ENCODE measurements at regions not wholly inside any gene's neighbourhood (a gene's known extent, or its start where the extent isn't known, plus 50 kb on each side); places are given as distances from the start of the nearest gene placed in this dataset.
"Not testable (repeated sequence)": the region's sequence is repeated elsewhere in the genome, so short reads cannot be mapped to it uniquely, and the experiment has no call there.

DNA sequence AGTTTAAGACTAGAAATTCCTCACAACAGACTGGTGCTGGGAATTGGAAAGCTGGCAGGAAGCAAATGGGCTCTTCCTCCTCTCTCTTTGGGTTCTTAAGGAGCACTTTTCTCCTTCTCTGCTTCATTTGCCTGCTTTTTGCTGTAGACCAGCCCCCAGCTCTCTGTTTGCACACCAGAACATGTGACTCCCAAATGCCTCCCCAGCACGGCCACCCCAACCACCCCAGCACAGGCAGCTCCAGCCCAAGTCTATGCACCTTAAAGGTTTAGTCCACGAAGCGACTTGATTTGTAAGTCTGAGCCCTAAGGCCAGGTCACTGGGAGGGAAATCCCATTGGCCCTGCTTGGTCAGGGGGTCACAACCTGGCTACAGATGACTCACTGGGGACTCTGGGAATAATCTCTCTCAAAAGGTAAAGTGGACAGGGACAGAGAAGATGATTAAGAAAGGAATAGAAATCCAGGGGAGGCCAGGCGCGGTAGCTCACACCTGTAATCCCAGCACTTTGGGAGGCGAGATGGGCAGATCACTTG is 377.8 kb upstream of the PROK2 start:
- H3K4me3 ChIP-seq: no peak overlapping the region
- H3K27ac ChIP-seq (replicated peaks in 1 of 4): peak overlapping the region in 3 of 4 donors; percentile 15 to 66 (median 37)
- H3K27me3 ChIP-seq: no peaks in the 10 kb centered on the region
- intact Hi-C loops (cut with DNase I): no loop called here
- TF ChIP-seq EP300 (IDR thresholded peaks at IDR 0.05) (no peak), POLR2AphosphoS5 (IDR thresholded peaks at IDR 0.05) (no peak), POLR2A (IDR thresholded peaks at IDR 0.05; ENCODE audit: low read depth) (no peak)
- TF ChIP-seq, protein P1, sequence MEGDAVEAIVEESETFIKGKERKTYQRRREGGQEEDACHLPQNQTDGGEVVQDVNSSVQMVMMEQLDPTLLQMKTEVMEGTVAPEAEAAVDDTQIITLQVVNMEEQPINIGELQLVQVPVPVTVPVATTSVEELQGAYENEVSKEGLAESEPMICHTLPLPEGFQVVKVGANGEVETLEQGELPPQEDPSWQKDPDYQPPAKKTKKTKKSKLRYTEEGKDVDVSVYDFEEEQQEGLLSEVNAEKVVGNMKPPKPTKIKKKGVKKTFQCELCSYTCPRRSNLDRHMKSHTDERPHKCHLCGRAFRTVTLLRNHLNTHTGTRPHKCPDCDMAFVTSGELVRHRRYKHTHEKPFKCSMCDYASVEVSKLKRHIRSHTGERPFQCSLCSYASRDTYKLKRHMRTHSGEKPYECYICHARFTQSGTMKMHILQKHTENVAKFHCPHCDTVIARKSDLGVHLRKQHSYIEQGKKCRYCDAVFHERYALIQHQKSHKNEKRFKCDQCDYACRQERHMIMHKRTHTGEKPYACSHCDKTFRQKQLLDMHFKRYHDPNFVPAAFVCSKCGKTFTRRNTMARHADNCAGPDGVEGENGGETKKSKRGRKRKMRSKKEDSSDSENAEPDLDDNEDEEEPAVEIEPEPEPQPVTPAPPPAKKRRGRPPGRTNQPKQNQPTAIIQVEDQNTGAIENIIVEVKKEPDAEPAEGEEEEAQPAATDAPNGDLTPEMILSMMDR (IDR thresholded peaks at IDR 0.05): no peak
- DNase-seq (ENCODE audit: extremely low spot score): no peak
- no peaks in the 10 kb centered on the region for H3K36me3 ChIP-seq
- H3K9me3 ChIP-seq: no peaks in the 10 kb centered on the region
- H3K4me1 ChIP-seq: peaks cover 0 to 15% (median 13%) of the 10 kb centered on the region in 4 donors
- WGBS: 95% methylated on average over 6 of the region's 6 CpGs

DNA sequence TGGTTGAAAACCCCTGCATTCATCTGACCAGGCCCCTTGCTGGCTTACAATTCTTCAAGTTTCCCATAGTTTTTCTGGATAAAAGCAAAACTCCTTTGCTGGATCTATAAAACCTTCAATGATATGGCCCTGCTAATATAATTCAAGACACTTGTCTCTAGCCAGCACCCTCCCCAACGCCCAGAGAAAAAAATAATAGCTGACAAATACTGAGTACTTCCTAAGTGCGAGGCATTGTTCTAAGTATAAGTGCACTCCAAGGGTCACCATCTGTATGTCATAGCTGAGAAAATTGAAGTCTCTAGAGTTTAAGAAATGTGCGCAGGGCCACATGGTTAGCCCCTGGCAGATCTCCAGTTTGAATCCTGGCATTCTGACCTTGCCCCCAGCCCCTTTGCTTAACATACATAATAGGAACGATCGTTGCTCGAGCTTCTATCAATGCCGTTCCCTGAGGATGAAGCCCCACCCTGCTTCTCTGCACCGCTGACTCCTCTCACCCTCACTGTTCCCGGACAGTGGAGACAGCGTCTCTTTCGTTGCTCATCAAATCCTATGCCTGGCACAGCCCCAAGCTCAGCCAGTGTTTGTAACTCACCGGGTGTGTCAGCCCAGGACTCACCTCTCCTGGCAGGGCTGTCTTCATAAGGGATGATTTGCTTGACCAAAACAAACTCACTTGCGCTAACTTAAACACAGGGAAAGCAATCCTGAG is 377.1 kb upstream of the PROK2 start:
- intact Hi-C loops (cut with DNase I): no loop called here
- no peak for DNase-seq (ENCODE audit: extremely low spot score)
- H3K36me3 ChIP-seq: no peaks in the 10 kb centered on the region
- 47% methylated on average over 10 of the region's 13 CpGs for WGBS
- H3K27me3 ChIP-seq: no peaks in the 10 kb centered on the region
- H3K27ac ChIP-seq (replicated peaks in 1 of 4): peak overlapping the region in 3 of 4 donors; percentile 15 to 66 (median 37)
- TF ChIP-seq POLR2AphosphoS5 (IDR thresholded peaks at IDR 0.05): no peak
- TF ChIP-seq POLR2A (IDR thresholded peaks at IDR 0.05; ENCODE audit: low read depth): no peak
- TF ChIP-seq, protein P1 (IDR thresholded peaks at IDR 0.05): no peak
- no peak for TF ChIP-seq EP300 (IDR thresholded peaks at IDR 0.05)
- H3K9me3 ChIP-seq: no peaks in the 10 kb centered on the region
- peaks cover 0 to 15% (median 13%) of the 10 kb centered on the region in 4 donors for H3K4me1 ChIP-seq
- no peak overlapping the region for H3K4me3 ChIP-seq

DNA sequence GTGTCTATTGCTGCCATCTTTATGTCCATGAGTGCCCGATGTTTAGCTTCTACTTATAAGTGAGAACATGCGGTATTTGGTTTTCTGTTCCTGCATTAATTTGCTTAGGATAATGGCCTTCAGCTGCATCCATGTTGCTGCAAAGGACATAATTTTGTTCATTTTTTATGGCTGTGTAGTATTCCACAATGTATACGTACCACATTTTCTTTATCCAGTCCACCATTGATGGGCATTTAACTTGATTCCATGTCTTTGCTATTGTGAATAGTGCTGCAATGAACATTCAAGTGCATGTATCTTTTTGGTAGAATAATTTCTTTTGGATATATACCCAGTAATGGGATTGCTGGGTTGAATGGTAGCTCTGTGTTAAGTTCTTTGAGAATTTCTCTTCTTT is 376.3 kb upstream of the PROK2 start:
- H3K36me3 ChIP-seq; H3K27ac ChIP-seq (replicated peaks in 1 of 4); H3K27me3 ChIP-seq; DNase-seq (ENCODE audit: extremely low spot score); H3K4me3 ChIP-seq; H3K9me3 ChIP-seq; intact Hi-C loops (cut with DNase I): not testable (repeated sequence)
- H3K4me1 ChIP-seq: peaks cover 0 to 15% (median 14%) of the 10 kb centered on the region in 4 donors
- 98% methylated on average over 3 of the region's 3 CpGs for WGBS

DNA sequence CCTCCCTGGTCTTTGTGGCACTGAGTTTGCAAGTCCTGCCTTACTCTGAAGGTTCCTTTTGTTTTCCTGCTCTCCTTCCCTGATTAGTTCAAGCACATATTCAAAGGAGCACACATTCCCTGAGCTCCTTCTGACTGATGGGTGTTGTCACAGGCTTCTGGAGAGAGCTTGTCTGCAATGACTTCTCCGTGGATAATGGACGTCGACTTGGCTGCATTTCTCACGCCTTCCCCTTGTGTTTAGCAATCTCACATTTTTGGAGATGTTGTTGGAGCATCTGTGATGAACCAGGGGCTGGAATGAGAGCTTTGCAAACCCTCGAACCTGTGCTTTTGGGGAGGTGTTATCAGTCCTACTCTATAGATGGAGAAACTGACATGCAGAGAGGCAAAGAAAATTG is 375.4 kb upstream of the PROK2 start:
- H3K9me3 ChIP-seq: no peaks in the 10 kb centered on the region
- peaks cover 0 to 24% (median 23%) of the 10 kb centered on the region in 4 donors for H3K4me1 ChIP-seq
- intact Hi-C loops (cut with DNase I): no loop called here
- no peak overlapping the region for H3K27ac ChIP-seq (replicated peaks in 1 of 4)
- DNase-seq (ENCODE audit: extremely low spot score): no peak
- TF ChIP-seq, protein P1 (IDR thresholded peaks at IDR 0.05): no peak
- TF ChIP-seq POLR2A (IDR thresholded peaks at IDR 0.05; ENCODE audit: low read depth) (no peak), POLR2AphosphoS5 (IDR thresholded peaks at IDR 0.05) (no peak), EP300 (IDR thresholded peaks at IDR 0.05) (no peak)
- 82% methylated on average over 5 of the region's 5 CpGs for WGBS
- no peaks in the 10 kb centered on the region for H3K27me3 ChIP-seq
- H3K36me3 ChIP-seq: no peaks in the 10 kb centered on the region
- no peak overlapping the region for H3K4me3 ChIP-seq

DNA sequence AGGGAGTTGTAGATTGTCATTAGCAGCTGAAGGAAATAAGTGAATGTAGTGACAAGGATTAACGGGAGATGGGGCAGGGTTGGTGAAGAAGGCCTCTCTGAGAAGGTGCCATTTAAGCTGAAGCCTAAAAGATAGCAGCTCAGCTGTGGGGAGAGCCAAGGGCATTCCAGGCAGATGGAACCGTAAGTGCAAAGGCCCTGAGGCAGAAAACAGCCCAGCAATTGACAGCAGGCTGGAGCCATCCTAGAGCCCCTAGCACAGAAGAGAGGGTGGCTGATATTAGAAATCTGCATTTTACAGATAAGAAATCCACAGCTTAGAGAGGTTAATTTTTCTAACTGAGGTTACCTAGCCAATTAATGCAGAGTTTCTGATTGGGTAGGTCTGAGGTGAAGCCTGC is 374.5 kb upstream of the PROK2 start:
- DNase-seq (ENCODE audit: extremely low spot score): no peak
- no peak overlapping the region for H3K4me3 ChIP-seq
- TF ChIP-seq EP300 (IDR thresholded peaks at IDR 0.05): no peak
- no peak for TF ChIP-seq POLR2A (IDR thresholded peaks at IDR 0.05; ENCODE audit: low read depth)
- TF ChIP-seq, protein P1 (IDR thresholded peaks at IDR 0.05): no peak
- TF ChIP-seq POLR2AphosphoS5 (IDR thresholded peaks at IDR 0.05): no peak
- no peak overlapping the region for H3K27ac ChIP-seq (replicated peaks in 1 of 4)
- H3K36me3 ChIP-seq: no peaks in the 10 kb centered on the region
- H3K4me1 ChIP-seq: peaks cover 0 to 29% (median 28%) of the 10 kb centered on the region in 4 donors
- intact Hi-C loops (cut with DNase I): no loop called here
- H3K27me3 ChIP-seq: no peaks in the 10 kb centered on the region
- H3K9me3 ChIP-seq: no peaks in the 10 kb centered on the region
- WGBS: 92% methylated on average over 2 of the region's 2 CpGs

Measured in esophagus muscularis mucosa (tissue), 4 donors.